GM23248 (cell line): ENCODE measurements at regions not wholly inside any gene's neighbourhood (a gene's known extent, or its start where the extent isn't known, plus 50 kb on each side); places are given as distances from the start of the nearest gene placed in this dataset.

ENCODE experiments used
- EZH2 ChIP-seq: fragments of 200-600 bp; sonication (generic); IDR thresholded peaks from 2 replicates; pipeline ENCODE4 v1.6.1; 2018; ENCODE audit warnings: antibody characterized with exemption, mild to moderate bottlenecking; ENCODE audit not compliant: insufficient read depth, poor library complexity, severe bottlenecking
- EZH2phosphoT487 ChIP-seq: fragments of 200-600 bp; sonication (generic); IDR thresholded peaks from 2 replicates; pipeline ENCODE4 v1.6.1; 2018; ENCODE audit warnings: antibody characterized with exemption, moderate library complexity, mild to moderate bottlenecking, low read depth; ENCODE audit not compliant: insufficient read depth

DNA sequence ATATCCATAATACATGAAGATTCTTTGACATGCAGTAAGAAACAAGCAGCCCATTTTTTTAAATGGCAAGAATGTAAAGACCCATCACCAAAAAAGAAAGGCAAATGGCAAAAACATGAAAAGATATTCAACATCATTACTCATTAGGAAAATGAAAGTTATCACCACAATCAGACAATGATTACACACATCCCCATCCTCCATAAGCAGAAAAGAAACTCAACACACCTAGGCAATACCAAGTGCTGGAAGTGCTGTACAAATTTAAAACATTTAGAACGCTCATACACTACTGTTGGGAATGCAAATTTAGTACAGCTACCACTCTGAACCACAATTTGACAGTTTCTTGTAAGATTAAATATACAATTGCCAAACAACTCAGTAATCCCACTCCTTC lies 466.7 kb downstream of the ACTL7B start:
- no peak for TF ChIP-seq EZH2
- TF ChIP-seq EZH2phosphoT487, result no peak
